Endothelial cell (in vitro differentiated cells): ENCODE measurements at regions not wholly inside any gene's neighbourhood (a gene's known extent, or its start where the extent isn't known, plus 50 kb on each side); places are given as distances from the start of the nearest gene placed in this dataset.

Source experiments
- DNase-seq: peaks from one replicate; pipeline ENCODE4 v3.0.0; 2021; ENCODE audit warnings: low spot score
- H3K27ac Mint-ChIP-seq: one replicate; pipeline ENCODE4 v1.8.0; 2021; ENCODE audit warnings: mixed read lengths, inconsistent platforms; ENCODE audit not compliant: unreplicated experiment
- H3K27me3 Mint-ChIP-seq: one replicate; pipeline ENCODE4 v1.8.0; 2021; ENCODE audit warnings: mild to moderate bottlenecking, moderate library complexity, mixed read lengths, inconsistent platforms; ENCODE audit not compliant: unreplicated experiment
- H3K36me3 Mint-ChIP-seq: one replicate; pipeline ENCODE4 v1.8.0; 2021; ENCODE audit warnings: mild to moderate bottlenecking, low read depth, mixed read lengths, inconsistent platforms; ENCODE audit not compliant: unreplicated experiment
- H3K4me1 Mint-ChIP-seq: one replicate; pipeline ENCODE4 v1.8.0; 2021; ENCODE audit warnings: mild to moderate bottlenecking, mixed read lengths, inconsistent platforms; ENCODE audit not compliant: unreplicated experiment
- H3K4me3 Mint-ChIP-seq: one replicate; pipeline ENCODE4 v1.8.0; 2021; ENCODE audit warnings: mild to moderate bottlenecking, mixed read lengths, inconsistent platforms; ENCODE audit not compliant: unreplicated experiment
- H3K9me3 Mint-ChIP-seq: one replicate; pipeline ENCODE4 v1.8.0; 2021; ENCODE audit warnings: mixed read lengths, inconsistent platforms; ENCODE audit not compliant: unreplicated experiment
- CTCF ChIP-seq: fragments of 200-600 bp; sonication (generic); IDR thresholded peaks from one replicate; pipeline ENCODE4 v1.5.0; 2021; ENCODE audit warnings: antibody characterized with exemption; ENCODE audit not compliant: unreplicated experiment

GRCh38 chr1:191578281-191578680, 580.0 kb upstream of the RGS18 start:
- no peak overlapping the region for H3K4me3 Mint-ChIP-seq
- H3K27me3 Mint-ChIP-seq, result no peaks in the 10 kb centered on the region
- H3K4me1 Mint-ChIP-seq, result no peaks in the 10 kb centered on the region
- H3K36me3 Mint-ChIP-seq, result no peaks in the 10 kb centered on the region
- no peak for DNase-seq
- no peak for TF ChIP-seq CTCF
- H3K9me3 Mint-ChIP-seq, result no peaks in the 10 kb centered on the region
- H3K27ac Mint-ChIP-seq, result no peak overlapping the region

DNA sequence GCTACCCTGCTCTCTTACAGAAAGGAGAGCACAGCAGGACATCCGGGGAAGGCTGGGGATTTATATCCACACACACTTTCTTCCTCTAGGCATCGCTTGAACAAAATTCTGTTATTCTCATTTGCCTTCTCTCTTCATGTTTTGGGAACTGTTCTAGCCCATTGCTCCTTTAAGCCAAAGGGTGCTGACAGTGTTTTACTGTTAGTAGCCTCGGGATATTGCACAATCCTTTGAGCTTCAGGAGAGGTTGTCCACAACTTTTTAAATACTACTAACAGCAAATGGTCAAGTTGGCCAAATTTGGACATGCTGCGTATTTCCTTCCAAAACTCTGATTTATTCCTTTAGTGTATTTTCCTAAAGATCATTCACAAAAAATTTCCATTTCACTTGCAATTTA, 579.2 kb upstream of the RGS18 start:
- no peak for DNase-seq
- no peak overlapping the region for H3K27ac Mint-ChIP-seq
- H3K4me1 Mint-ChIP-seq, result no peaks in the 10 kb centered on the region
- no peaks in the 10 kb centered on the region for H3K36me3 Mint-ChIP-seq
- no peak for TF ChIP-seq CTCF
- H3K27me3 Mint-ChIP-seq, result no peaks in the 10 kb centered on the region
- no peaks in the 10 kb centered on the region for H3K9me3 Mint-ChIP-seq
- no peak overlapping the region for H3K4me3 Mint-ChIP-seq

GRCh38 chr1:191582169-191582568, 576.1 kb upstream of the RGS18 start:
- H3K4me3 Mint-ChIP-seq, result no peak overlapping the region
- no peak for TF ChIP-seq CTCF
- H3K27me3 Mint-ChIP-seq, result peaks cover 1% of the 10 kb centered on the region

GRCh38 chr1:191585095-191585494, 573.2 kb upstream of the RGS18 start:
- no peaks in the 10 kb centered on the region for H3K9me3 Mint-ChIP-seq
- H3K27ac Mint-ChIP-seq, result no peak overlapping the region
- no peak overlapping the region for H3K4me3 Mint-ChIP-seq
- no peak for DNase-seq
- no peaks in the 10 kb centered on the region for H3K4me1 Mint-ChIP-seq
- H3K27me3 Mint-ChIP-seq, result peaks cover 1% of the 10 kb centered on the region
- no peaks in the 10 kb centered on the region for H3K36me3 Mint-ChIP-seq
- TF ChIP-seq CTCF, result no peak

More at GRCh38 chr1:191582169-191582568, 576.1 kb upstream of the RGS18 start:
- H3K36me3 Mint-ChIP-seq, result no peaks in the 10 kb centered on the region
- no peaks in the 10 kb centered on the region for H3K4me1 Mint-ChIP-seq
- no peaks in the 10 kb centered on the region for H3K9me3 Mint-ChIP-seq
- no peak for DNase-seq
- H3K27ac Mint-ChIP-seq, result no peak overlapping the region

DNA sequence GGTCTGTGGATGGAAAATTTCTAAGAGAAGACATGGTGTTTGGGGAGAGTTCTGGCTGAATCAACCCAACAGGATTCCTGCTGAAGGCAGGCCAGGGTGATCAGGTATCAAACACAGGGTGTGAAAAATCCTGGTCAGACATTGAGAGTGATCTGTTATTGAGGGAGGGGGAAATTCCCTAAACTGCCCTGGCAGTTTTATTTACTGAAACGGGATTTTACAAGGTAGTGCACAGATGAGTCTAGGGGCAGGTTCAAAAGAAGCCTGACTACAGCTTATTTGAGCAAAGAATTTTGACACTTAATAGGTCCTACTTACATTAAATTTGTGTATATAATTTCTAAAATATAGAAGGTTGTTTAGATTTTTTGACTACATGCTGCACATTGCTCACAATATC, 569.4 kb upstream of the RGS18 start:
- no peak for DNase-seq
- H3K27me3 Mint-ChIP-seq, result peaks cover 1% of the 10 kb centered on the region
- H3K27ac Mint-ChIP-seq, result no peak overlapping the region
- no peaks in the 10 kb centered on the region for H3K36me3 Mint-ChIP-seq
- TF ChIP-seq CTCF, result no peak
- H3K4me1 Mint-ChIP-seq, result no peaks in the 10 kb centered on the region
- no peak overlapping the region for H3K4me3 Mint-ChIP-seq
- no peaks in the 10 kb centered on the region for H3K9me3 Mint-ChIP-seq
